ENCODE measurements at regions not wholly inside any gene's neighbourhood (a gene's known extent, or its start where the extent isn't known, plus 50 kb on each side); places are given as distances from the start of the nearest gene placed in this dataset.

- no peak for DNase-seq
These were observed 237.4 kb upstream of the NR2F2 start for GRCh38 chr15:96093063-96093462.

GRCh38 chr15:96097661-96098060, 232.8 kb upstream of the NR2F2 start:
- no peak for DNase-seq

GRCh38 chr15:96102631-96103030, 227.9 kb upstream of the NR2F2 start:
- no peak for DNase-seq

- DNase-seq, result no peak
These were observed 224.3 kb upstream of the NR2F2 start for GRCh38 chr15:96106181-96106580.

GRCh38 chr15:96106628-96107027, 223.9 kb upstream of the NR2F2 start:
- no peak for DNase-seq

- DNase-seq, result no peak
These were observed 222.6 kb upstream of the NR2F2 start for GRCh38 chr15:96107916-96108315.

GRCh38 chr15:96108405-96108804, 222.1 kb upstream of the NR2F2 start:
- DNase-seq, result no peak

- no peak for DNase-seq
These were observed 220.7 kb upstream of the NR2F2 start for GRCh38 chr15:96109820-96110219.

GRCh38 chr15:96112018-96112417, 218.5 kb upstream of the NR2F2 start:
- DNase-seq, result no peak

GRCh38 chr15:96115642-96116041, 214.9 kb upstream of the NR2F2 start:
- no peak for DNase-seq

- DNase-seq, result no peak
These were observed 213.2 kb upstream of the NR2F2 start for GRCh38 chr15:96117270-96117669.

- no peak for DNase-seq
These were observed 210.8 kb upstream of the NR2F2 start for GRCh38 chr15:96119734-96120133.

- no peak for DNase-seq
These were observed 209.2 kb upstream of the NR2F2 start for GRCh38 chr15:96121086-96121920.

- DNase-seq, result no peak
These were observed 208.1 kb upstream of the NR2F2 start for GRCh38 chr15:96122077-96123027.

GRCh38 chr15:96123028-96123400, 207.5 kb upstream of the NR2F2 start:
- DNase-seq, result no peak

- no peak for DNase-seq
These were observed 206.8 kb upstream of the NR2F2 start for GRCh38 chr15:96123630-96124187.

- DNase-seq, result no peak
These were observed 206.1 kb upstream of the NR2F2 start for GRCh38 chr15:96124436-96124835.

GRCh38 chr15:96125721-96126415, 204.6 kb upstream of the NR2F2 start:
- DNase-seq, result no peak

- no peak for DNase-seq
These were observed 203.6 kb upstream of the NR2F2 start for GRCh38 chr15:96126859-96127258.

- DNase-seq, result no peak
These were observed 199.8 kb upstream of the NR2F2 start for GRCh38 chr15:96130734-96131133.

- DNase-seq, result no peak
These were observed 198.4 kb upstream of the NR2F2 start for GRCh38 chr15:96132126-96132525.

GRCh38 chr15:96135166-96136093, 195.1 kb upstream of the NR2F2 start:
- DNase-seq, result no peak
